DND-41 (cell line): ENCODE measurements at regions not wholly inside any gene's neighbourhood (a gene's known extent, or its start where the extent isn't known, plus 50 kb on each side); places are given as distances from the start of the nearest gene placed in this dataset.

Experiments
- EZH2 ChIP-seq: IDR thresholded peaks from 3 replicates; pipeline ENCODE4 v1.6.1; 2012; ENCODE audit warnings: borderline replicate concordance, low read depth, mild to moderate bottlenecking, moderate library complexity, low read length, inconsistent platforms; ENCODE audit not compliant: severe bottlenecking
- TF ChIP-seq, protein P1 (sequence below): IDR thresholded peaks from 2 replicates; pipeline ENCODE4 v1.5.1; 2012; ENCODE audit warnings: borderline replicate concordance, low read length, moderate library complexity, mild to moderate bottlenecking; ENCODE audit not compliant: poor library complexity, severe bottlenecking; ENCODE audit errors: extremely low read depth

DNA sequence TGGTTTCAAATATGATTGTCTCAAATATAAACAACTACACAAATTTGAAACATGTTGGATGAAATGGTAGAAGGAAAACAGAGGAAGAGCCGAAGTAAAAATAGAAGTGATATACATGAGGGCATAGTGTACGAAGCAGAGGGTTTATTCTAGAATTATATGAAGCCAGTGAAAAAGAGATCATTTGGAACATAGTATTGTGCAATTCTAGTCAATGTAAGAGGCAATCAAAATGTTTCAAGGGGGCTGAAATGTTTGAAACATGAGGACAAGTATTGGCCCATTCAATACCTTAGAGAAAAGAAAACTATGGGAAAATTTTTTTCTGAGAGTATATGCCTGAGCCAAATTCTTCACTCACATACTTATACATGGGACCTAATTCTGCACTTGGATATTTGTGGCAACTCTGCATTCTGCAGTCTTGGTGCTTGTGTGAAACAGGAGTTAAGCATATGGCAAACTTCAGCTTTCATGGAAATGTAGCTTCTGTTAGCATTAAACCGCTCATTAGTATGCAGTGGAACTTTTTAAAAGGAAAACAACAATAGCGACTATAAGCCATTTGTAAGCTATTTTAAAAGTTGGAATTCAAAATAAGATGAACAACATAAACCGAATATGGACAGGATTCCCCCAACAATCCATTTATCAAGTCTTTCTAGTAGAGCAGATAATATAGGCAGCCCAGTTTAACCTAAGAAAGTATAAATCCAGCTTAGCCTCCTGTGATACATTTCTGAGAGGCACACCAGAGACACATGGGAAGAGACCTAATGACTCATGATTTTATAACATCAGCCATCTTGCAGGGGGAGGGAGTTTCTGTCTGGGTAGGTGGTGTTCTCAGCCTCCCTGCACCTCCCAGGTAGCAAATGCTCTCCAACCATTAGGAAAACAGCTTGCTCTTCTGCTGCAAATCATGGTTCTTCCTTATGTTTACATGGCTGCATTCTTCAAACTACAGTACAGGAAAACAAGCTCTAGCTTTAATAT lies 197.8 kb downstream of the PAX3 start:
- TF ChIP-seq, protein P1, sequence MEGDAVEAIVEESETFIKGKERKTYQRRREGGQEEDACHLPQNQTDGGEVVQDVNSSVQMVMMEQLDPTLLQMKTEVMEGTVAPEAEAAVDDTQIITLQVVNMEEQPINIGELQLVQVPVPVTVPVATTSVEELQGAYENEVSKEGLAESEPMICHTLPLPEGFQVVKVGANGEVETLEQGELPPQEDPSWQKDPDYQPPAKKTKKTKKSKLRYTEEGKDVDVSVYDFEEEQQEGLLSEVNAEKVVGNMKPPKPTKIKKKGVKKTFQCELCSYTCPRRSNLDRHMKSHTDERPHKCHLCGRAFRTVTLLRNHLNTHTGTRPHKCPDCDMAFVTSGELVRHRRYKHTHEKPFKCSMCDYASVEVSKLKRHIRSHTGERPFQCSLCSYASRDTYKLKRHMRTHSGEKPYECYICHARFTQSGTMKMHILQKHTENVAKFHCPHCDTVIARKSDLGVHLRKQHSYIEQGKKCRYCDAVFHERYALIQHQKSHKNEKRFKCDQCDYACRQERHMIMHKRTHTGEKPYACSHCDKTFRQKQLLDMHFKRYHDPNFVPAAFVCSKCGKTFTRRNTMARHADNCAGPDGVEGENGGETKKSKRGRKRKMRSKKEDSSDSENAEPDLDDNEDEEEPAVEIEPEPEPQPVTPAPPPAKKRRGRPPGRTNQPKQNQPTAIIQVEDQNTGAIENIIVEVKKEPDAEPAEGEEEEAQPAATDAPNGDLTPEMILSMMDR = no peak
- TF ChIP-seq EZH2 = no peak
